AG10803 (cell line): ENCODE measurements at regions not wholly inside any gene's neighbourhood (a gene's known extent, or its start where the extent isn't known, plus 50 kb on each side); places are given as distances from the start of the nearest gene placed in this dataset.

Experiments used
- DNase-seq: peaks from one replicate; pipeline ENCODE4 v3.0.0; 2010; ENCODE audit warnings: low read depth
- H3K4me3 ChIP-seq: 2 replicates; pipeline ENCODE4 v1.5.1; 2011; ENCODE audit warnings: mild to moderate bottlenecking, low read length, control low read depth
- TF ChIP-seq, protein P1 (sequence below): conservative IDR thresholded peaks from 2 replicates; pipeline ENCODE4 v1.5.1; 2011; ENCODE audit warnings: mild to moderate bottlenecking, low read length, control low read depth, inconsistent platforms

DNA sequence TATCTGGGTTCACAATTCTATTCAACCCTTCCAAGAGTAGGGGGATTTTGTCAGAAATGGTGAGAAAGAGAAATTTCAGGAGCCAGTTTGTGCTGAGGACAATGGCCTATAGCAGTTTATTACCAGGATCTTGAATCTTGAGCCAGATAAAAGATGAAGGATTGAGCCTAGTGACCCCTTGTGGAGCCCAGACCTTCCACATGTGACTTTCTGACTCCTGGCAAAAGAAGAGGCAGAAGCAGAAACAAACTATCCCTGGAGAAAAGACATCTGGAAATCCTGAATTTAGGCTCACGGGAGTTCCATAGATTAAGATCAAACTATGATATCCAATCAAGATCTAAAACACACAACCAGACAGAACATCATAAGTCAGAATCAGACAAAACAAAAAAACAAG, 60.9 kb upstream of the CHRM2 start:
- no peak for DNase-seq
- no peak overlapping the region for H3K4me3 ChIP-seq
- TF ChIP-seq, protein P1, sequence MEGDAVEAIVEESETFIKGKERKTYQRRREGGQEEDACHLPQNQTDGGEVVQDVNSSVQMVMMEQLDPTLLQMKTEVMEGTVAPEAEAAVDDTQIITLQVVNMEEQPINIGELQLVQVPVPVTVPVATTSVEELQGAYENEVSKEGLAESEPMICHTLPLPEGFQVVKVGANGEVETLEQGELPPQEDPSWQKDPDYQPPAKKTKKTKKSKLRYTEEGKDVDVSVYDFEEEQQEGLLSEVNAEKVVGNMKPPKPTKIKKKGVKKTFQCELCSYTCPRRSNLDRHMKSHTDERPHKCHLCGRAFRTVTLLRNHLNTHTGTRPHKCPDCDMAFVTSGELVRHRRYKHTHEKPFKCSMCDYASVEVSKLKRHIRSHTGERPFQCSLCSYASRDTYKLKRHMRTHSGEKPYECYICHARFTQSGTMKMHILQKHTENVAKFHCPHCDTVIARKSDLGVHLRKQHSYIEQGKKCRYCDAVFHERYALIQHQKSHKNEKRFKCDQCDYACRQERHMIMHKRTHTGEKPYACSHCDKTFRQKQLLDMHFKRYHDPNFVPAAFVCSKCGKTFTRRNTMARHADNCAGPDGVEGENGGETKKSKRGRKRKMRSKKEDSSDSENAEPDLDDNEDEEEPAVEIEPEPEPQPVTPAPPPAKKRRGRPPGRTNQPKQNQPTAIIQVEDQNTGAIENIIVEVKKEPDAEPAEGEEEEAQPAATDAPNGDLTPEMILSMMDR: no peak

DNA sequence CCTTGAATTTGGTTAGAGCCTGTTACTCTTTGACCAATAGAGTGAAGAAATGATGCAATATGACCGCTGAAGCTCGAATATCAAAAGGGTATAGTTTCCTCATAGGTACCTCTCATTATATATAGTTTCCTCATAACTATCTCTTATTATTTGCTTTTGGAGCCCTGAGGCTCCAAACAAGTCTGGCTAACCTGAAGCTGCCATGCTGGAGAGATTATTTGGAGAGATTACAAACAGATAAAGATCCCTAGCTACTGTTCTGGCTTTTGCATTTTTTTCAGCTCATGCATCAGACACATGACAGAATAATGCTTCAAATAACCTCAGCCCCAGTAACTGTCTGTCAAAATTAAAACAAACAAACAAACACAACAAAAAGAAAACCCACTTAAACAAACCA, 65.4 kb upstream of the CHRM2 start:
- DNase-seq: no peak
- TF ChIP-seq, protein P1: no peak
- no peak overlapping the region for H3K4me3 ChIP-seq

DNA sequence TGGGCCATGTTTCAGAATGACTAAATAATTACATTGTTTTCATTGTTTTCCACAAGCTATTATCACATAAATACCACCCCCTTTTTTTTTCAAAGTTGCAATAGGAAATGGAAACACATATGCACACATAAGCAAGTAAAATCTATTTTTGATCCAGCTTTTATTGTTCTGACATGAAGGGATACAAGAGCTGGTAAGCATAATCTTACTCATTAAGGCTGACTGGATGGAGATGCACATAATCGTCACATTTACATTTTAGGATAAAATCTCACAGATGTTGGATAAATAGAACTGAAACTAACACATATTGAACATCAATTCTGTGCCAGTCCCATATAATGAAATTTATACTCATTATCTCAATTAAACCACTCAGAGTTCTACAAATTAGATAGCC, 84.5 kb upstream of the CHRM2 start:
- TF ChIP-seq, protein P1: no peak
- H3K4me3 ChIP-seq: no peak overlapping the region
- no peak for DNase-seq

GRCh38 chr7:136741941-136742340, 126.5 kb upstream of the CHRM2 start:
- TF ChIP-seq, protein P1: no peak
- no peak for DNase-seq
- H3K4me3 ChIP-seq: no peak overlapping the region

- no peak overlapping the region for H3K4me3 ChIP-seq
- TF ChIP-seq, protein P1: no peak
- no peak for DNase-seq
These were observed 139.5 kb upstream of the CHRM2 start for GRCh38 chr7:136728945-136729344.

- no peak overlapping the region for H3K4me3 ChIP-seq
- TF ChIP-seq, protein P1: no peak
- DNase-seq: no peak
These were observed 142.0 kb upstream of the CHRM2 start for GRCh38 chr7:136726460-136726859.

DNA sequence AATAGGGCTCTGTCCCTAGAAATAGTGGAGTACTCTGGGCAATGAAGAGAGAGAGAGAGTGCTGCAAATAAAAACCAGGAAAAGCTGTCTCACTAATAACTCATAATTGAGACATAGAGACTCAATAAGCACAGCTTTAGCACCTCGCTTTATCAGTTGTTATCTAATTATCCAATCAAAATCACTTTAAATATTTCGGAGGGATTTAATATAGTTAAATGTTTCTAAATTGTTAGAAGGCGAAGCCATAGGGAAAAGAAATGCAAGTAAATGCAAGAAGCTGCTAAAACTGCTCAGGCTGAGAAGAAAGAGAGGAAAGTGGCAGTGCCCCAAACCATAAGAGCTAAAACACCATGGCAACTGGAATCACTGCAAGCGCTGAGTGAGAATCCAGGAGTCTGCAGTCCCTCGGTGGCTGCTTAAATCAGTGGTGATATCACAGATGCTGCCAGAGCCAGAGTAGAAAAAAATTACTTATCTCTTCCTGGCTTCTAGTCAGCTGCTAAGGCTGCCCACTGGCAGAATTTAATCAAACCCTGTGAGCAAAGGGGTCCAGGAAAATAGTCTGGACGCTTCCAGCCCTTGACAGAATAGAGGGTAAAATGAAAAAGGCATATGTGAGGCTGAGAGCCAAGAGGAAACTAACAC, 150.4 kb upstream of the CHRM2 start:
- no peak for DNase-seq
- no peak overlapping the region for H3K4me3 ChIP-seq
- TF ChIP-seq, protein P1: no peak
